HG03135 (cell line): ENCODE measurements at regions not wholly inside any gene's neighbourhood (a gene's known extent, or its start where the extent isn't known, plus 50 kb on each side); places are given as distances from the start of the nearest gene placed in this dataset.

Source experiments
- ATAC-seq: cut with Tn5 transposase; IDR thresholded peaks from one replicate; pipeline ENCODE4 v1.9.1; 2021; ENCODE audit warnings: mild to moderate bottlenecking, moderate library complexity; ENCODE audit not compliant: unreplicated experiment

DNA sequence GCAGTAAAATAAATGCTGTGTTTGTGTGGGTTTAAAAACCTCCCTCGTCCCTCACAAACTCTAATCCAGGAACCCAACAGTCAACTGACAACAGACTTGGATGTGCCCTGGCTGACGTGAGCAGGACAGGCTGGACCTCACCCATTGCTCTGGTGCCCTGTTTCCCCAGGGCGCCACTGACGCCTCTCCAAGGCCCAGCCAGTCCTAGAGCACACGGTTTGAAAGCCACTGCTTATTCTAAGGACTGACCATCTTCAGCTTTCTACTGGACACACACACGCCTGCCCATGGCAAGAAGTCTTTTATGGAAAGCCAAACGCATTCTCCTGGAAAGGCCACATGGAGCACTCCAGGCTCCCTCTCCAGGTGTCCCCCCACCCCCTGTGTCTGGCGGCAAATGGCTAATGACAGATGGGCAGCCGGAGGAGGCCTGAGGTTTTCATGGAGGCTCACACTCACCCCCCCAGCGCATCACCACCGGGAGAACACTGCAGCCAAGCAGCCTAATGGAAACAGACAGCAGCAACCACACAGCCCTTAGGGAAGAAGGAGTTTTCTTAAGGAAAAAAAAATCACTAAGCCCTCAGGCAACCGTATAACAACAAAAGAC lies 319.2 kb downstream of the SOX9 start:
- ATAC-seq: no peak

DNA sequence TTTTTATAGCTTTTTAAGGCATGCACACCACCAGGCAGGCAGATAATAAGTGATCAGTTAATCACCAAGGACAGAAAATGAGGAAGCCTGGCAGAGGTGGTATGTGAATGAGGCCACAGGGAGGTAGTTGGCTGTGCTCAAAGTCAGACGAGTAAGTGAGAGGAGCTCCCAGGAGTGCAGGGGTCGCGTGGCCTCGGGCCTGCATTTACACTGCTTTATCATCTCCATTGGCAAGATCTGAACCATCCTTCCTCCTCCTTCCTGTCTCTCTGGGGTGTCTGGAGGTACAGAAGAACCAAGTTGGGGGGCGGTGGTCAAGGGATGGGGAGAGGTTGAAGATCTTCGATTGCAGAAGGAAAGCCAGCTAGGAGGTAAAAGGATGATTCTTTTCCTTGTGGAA lies 320.1 kb downstream of the SOX9 start:
- no peak for ATAC-seq

DNA sequence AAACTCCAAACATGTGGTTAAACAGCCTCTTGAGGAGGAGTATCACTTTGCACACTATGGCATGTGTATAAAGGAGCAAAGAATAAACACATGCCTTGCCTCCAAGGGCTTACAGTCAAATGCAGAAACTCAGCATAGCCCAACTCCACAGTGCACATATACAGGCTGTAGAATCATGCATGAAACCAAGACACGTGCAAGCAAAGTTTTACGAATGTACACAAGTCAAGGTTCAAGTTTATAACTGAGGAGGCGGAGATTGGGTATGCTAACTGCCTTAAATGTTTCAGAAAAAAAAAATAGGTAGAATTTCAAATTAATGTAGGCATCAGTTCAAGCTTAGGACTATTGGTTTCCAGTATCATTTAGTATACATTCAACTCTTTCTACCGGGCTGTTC lies 321.1 kb downstream of the SOX9 start:
- ATAC-seq: no peak

DNA sequence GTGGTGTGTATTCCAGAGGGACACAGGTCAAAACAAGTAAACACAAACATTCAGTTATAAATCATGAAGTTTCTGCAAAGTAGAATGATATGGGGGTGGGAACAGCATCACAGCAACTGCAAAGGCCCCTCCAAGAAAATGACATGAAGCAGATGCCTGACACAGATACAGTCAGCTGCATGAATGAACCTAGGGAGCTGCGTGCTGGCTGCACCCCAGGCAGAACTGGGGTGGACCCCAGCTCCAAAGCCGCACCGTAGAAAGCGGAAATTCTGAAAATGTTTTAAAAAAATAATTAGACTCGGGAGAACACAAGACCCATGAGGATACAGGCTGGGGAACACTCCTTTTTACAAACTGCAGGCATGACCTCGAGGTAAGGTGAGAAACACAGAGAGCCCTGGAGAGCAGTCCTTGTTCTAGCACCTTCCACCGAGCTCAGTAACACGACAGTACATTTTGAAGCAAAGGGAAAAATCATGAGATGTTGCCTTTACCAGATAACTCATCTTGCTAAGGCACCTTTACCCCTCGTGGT lies 323.8 kb downstream of the SOX9 start:
- ATAC-seq: no peak

DNA sequence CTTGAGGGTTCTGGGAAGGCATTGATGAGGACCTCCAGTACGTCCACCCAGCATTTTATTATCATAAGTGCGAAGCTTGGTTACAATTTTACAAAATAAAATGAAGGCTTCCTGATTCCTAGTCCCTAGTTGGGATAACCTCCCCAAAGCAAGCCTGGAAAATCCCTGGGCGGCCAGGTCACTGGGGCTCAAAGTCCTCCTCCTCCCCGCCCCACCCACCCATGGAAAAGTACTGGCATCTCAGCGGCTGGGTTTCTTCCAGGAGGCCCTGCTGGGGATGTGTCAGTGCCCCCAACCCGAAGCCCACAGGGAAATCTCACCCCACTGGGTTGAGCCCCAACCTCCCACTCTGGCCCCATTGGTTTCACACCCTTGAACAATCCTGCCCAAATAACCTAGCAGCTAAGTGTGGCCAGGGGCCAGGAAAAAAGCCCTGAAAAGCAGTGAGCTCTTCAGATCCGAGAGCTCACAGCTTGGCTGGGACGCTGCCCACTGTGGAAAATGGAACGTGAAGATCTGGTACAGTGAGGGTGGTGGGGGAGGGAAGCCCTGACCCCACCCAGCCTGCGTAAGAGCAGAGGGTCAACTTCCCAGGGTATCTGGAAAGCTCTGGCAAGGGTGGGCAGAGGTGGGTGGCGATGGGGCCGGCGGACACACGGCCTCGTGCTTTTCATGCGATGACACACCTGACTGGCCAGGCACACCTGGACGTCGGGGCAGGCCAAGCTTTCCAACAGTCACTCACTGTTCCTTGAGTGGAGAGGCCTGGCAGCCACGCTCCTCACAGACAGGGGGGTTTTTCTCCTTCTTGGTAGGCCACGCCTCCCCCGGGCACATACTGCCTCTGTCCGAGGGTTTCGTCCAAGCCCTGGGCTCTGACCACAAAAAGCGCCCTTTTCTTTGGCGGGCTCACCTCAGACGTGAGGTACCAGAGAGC lies 324.5 kb downstream of the SOX9 start:
- ATAC-seq: no peak

DNA sequence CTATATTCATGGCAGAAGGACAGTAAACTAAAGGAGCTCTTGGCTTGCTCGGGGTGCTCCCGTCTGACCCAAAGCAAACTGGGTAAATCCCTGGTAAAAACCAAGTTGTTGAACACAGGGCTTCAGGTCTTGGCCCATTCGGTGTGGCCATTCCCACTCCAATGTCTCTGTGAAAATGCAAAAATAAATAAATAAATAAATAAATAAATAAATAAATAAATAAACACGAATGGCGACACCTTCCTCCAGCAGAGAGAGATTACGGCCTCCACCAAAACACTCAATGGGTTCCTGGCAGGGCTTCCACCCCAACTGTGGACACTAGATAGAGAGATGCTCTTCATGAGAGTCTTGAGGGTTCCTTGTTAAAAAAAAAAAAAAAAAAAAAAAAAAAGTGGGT lies 325.3 kb downstream of the SOX9 start:
- ATAC-seq: no peak

DNA sequence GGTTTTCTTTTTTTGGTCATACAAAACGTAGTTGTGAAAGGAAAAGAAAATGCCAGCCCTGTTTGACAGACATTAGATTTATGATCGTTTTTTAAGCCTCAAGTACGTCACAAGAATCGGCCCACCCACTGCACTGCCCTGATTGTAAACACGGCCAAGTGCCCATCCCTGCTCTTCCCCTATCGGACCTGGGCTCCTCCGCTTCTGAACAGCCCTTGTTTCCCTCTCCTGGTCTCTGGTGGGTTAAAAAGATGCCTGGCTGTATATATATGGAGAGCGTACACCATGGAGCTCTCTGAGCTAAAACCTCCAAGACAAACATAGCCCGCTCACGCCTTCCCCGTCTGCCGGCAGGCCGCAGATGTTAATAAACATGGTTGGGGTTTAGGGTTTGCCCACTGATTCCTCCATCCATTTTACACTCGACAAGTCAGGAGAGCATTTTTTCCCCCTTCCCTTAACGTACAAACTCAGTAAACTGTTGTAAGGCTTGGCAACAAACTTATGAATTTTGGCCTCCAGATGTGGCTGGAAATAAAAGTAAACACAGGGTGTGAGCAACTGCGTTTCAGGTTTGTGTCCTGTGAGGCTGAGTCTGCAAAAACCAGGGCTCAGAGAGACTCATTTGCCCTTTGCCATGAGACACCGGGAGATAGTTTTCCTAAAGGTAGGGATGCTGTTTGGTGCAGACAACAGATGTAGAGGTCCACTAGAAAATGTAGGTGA lies 325.9 kb downstream of the SOX9 start:
- ATAC-seq: no peak

DNA sequence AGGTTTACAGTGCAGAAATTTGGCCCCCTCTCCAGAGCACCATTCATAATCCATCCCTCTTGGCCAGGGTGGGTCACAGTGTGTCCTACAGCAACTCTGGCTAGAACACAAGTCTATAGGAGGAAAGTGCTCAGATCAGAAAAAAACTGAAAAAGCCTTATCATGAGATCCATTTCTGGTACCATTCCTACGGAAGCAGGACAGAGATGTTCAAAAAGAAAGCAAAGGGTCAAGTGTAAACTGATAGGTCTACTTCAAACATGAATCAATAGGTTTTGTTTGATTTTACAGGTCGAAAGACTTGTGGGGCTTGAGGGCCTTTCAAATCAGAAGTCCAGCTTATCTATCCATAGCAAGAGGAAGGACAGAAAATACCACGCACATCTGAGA lies 326.4 kb downstream of the SOX9 start:
- ATAC-seq: no peak

DNA sequence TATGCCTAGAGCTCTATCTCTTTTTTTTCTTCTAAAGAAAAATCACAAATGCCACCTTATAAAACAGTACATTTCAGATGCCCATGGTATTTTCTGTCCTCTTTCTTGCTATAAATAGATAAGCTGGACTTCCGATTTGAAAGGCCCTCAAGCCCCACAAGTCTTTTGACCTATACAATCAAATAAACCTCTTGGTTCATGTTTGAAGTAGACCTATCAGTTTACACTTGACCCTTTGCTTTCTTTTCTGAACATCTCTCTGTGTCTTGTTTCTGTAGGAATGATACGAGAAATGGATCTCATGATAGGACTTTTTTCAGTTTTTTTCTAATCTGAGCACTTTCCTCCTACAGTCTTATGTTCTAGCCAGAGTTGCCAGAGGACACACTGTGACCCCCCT lies 327.2 kb downstream of the SOX9 start:
- ATAC-seq: no peak

DNA sequence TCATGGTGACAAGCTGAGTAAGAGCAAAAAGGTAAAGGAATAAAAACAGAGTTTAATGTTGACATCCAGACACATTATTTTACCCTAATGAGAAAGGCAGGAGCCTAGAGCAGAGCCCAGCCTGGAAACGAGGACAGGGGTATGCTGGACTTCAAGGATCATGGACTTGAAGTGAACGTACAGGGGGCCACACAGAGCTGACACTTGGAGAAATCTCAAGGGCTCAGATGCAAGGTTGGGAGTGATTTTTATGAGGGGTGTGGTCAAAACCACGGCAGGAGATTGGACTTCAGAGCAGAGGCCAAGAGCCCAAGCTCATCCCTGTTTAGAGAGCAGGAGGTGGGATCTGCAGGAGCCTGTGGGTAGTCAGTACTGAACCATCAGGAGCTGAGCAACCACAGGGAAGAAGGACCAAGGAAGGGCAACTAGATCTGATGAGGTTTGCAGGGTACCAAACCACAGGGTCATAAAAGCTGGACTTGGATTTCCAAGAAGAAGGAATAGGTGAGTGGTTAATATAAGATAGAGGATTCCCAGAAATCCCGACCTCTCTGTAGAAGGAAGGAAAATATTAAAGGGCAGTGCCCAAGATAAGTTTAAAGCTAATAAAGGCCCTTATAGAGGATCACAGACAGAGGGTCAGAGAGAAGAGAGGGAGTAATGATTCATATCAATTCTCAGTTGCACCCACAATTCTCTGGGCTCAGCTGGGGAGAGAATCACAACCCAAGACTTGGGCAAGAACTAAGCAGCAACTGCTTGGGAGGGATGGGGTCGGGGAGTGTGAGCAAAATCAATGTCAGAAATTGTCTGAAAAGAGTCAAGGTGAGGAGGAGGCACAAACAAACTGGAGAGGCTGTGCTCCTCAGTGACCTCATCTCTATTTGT lies 331.7 kb downstream of the SOX9 start:
- no peak for ATAC-seq

DNA sequence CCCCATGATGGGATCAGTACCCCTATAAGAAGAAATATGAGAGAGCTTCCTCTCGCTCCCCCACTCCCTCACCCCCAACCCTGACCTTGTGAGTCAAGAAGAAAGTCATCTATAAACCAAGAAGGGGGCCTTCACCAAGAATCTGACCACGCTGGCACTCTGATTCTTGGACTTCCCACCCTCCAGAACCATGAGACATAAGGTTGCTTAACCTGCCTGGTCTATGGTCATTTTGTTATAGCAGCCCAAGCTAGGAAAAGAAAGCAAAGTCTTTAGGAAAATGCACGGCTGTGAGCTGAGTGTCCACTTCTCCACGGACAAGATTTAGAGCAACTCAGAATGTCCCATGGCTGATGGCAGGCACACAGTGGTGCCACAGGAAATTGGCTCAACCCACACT lies 333.5 kb downstream of the SOX9 start:
- no peak for ATAC-seq

DNA sequence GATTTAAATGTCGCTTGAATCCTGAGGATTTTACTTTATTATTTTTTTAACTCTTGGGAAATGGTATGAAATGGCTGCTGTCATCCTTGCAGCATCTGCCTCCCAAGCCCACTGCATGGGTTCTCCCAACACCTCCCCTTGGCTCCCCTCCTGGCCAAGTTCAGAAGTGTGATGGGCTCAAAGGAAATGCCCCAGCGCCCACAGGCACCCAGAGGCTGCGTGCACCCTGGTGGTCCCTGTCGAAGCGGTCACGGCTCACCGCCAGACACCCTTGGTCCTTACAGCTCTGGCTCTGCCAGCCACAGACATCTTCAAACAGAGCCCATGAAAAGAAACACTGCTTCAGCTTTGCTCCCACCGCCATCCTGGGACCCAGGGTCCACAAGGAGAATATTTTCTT lies 334.7 kb downstream of the SOX9 start:
- ATAC-seq: no peak

DNA sequence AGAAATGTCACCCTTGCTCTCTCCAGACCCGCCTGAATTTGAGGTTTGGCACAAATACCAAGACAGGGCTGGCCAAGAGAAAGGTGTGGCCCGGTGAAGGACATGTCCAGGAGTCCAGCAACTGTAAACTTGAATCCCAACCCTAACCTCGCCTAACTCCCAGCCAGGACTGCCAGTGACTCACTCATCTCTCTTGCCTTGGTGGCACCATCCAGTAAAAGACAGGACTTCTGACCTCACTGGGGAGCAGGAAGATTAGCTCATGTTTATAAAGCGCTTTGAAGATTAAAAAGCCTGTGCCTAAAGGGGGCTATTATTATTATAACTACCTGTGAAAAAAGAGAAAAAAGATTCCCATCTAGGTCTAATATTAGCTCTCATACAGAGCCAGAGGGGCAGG lies 335.3 kb downstream of the SOX9 start:
- no peak for ATAC-seq

DNA sequence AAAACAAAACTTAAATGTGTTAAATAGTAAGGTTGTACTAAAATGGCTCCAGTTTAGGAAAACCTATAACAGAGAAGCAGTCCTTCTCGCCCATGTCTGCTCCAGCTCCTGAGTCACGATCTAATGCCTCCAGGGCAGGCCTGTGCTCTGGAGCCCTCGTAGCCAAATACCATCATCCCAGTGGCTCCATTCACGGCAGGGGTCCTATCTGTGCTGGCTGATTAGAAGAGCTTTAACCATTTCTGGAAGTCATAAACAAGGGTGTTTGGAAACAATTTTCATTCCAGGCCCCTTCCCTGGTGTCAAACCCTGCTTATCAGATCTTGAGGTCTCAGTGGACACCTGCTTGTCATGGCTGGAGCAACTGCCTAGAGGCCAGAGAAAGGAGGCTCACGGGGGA lies 336.9 kb downstream of the SOX9 start:
- no peak for ATAC-seq

DNA sequence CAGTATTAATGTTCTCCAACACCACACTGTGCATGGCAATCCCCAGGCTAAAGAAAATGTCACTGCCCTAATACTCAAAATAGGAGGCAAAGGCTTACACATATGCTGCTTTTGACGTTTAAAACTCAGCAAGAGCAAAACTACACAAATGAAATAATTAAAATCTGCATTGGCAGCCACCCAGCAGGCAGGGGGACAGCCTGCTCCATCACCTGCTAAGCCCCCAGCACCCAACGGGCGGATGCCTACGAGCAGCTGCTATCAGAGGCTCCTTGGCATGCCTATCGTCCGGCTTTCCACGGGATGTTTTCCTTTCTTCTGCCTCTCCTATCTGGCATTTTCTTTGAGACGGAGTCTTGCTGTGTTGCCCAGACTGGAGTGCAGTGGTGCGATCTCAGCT lies 337.5 kb downstream of the SOX9 start:
- ATAC-seq: no peak

DNA sequence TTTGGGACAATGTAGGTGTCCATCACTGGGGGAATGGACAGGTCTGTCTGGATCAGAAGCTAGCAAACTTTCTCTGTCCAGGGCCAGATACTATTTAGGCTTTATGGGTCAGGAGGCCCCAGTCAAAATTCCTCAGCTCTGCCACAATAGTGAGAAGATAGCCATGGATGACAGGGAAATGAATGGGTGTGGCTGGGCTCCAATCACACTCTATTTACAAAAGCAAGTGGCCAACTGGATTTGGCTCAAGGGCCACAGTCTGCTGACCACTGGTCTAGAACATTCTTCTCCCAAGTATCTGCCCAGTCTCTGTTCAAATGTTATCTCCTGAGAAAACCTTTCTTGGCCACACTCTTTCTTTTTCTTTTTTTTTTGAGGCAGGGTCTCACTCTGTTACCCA lies 339.9 kb downstream of the SOX9 start:
- ATAC-seq: no peak

DNA sequence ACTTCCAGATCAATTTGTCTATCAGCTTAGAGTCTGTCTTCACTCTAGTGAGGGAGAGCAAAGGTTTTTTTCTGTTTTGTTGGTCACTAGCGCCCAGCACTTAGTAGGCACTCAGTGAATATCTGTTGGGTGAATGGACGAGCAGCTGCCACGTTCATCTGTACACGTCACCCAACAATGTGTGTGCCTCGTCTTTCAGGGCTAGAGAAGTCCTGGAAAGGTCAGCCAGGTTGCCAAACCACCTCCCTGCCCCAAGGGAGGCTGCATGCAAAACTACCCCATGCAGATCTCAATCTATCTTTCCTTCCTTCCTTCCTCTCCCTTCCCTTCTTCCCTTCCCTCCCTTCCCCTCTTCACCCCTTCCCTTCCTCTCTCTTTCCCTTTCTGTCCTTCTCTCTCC lies 340.9 kb downstream of the SOX9 start:
- ATAC-seq: no peak

DNA sequence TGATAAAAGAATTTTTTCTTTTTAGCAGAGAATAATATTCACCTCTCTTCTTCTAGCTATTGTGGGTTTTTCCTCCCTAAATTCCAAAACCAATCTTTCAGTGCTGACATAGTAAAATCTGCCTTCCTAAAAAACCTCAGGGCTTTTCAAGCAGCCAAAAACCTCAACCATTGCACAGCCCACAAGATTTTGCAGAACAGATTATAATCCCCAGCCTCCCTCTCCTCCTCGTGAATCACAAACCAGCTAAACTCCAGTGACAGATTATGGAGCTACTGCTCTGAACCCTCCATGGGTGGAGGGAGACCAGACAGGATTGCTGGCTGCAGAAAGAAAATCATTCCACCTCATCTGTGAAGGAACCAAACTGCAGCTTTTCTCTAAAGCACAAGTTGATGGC lies 341.6 kb downstream of the SOX9 start:
- ATAC-seq: no peak

DNA sequence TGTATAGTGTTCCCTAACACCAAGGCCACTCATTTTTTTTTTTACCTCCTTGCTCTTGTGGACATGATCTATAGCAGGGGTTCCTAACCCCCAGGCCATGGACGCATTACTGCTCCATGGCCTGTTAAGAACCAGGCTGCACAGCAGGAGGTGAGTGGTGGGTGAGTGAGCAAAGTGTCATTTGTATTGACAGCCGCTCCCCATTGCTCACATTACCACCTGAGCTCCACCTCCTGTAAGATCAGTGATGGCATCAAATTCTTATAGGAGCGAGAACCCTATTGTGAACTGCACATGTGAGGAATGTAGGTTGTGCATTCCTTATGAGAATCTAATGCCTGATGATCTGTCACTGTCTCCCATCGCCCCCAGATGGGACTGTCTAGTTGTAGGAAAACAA lies 342.0 kb downstream of the SOX9 start:
- no peak for ATAC-seq

DNA sequence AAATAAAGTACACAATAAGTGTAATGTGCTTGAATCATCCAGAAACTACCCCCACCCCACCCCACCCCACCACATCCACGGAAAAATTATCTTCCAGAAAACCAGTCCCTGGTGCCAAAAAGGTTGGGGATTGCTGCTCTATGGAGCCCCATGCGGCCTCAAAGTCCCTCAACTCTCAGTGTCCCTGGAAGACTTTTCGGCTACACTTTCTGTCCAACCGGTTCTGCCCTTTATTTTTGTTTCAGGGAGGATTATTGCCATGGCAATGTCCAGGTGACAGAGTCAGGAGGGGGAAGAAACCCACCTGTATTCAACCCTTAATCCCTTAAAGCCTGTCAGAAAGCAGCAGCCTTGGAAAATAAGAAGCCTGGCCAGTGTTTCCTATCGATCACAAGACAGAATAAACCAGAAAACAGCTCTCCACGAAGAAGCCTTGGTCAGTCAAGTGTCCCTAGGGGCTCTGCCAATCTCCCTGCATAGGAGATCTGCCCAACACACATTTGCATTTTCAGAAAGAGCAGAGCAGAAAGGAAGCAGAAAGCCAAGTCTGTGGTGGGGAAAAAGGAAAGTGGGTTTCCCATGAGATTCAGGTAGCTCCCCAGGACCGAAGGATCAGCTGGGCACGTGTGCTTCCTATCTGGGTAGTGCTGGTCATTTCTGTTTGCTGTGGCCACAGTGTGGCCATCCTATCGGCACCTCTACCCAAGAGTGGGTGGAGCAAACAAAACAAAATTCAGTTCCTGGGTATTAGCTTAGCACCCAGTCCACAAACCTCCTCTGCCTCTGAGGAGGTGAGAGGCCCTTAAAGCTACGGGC lies 342.7 kb downstream of the SOX9 start:
- ATAC-seq: no peak
